IMR-90 (cell line): ENCODE measurements at regions not wholly inside any gene's neighbourhood (a gene's known extent, or its start where the extent isn't known, plus 50 kb on each side); places are given as distances from the start of the nearest gene placed in this dataset.

Source experiments
- ATAC-seq: fragments of 200-7000 bp; cut with Tn5 transposase; 2 replicates; pipeline ENCODE4 v1.9.1; 2020; ENCODE audit warnings: low read depth, mild to moderate bottlenecking, moderate library complexity
- BruUV-seq: library from RNA; stranded (reverse); fragments of 400-500 nt; replicated peaks from 2 replicates; lab custom pipeline; 2021; lab: Mats Ljungman, UMichigan
- CTCF ChIA-PET: fragments of 300-600 bp; formaldehyde crosslinking; extraction: SDS; loops from one replicate; lab custom pipeline; 2021; ENCODE audit warnings: antibody characterized with exemption; lab: Yijun Ruan, JAX
- POLR2A ChIA-PET: fragments of 300-600 bp; sonication (Branson Sonifier 250); formaldehyde crosslinking; loops from one replicate; lab custom pipeline; 2022; ENCODE audit warnings: antibody characterized with exemption; ENCODE audit not compliant: unreplicated experiment; lab: Charles Lee
- DNase-seq: peaks from one replicate; pipeline ENCODE4 v3.0.0; 2013
- H2AFZ ChIP-seq: replicated peaks from 2 replicates; pipeline ENCODE3; 2013; ENCODE audit warnings: low read length, mild to moderate bottlenecking; ENCODE audit not compliant: poor library complexity
- H2AK5ac ChIP-seq: 2 replicates; pipeline ENCODE4 v1.6.1; 2013; ENCODE audit warnings: low read depth, low read length, inconsistent platforms
- H2AK9ac ChIP-seq: replicated peaks from 2 replicates; pipeline ENCODE3; 2013; ENCODE audit warnings: mild to moderate bottlenecking, low read depth, low read length, moderate library complexity; ENCODE audit not compliant: poor library complexity
- H2BK120ac ChIP-seq: 2 replicates; pipeline ENCODE4 v1.6.1; 2013; ENCODE audit warnings: low read depth, low read length, inconsistent platforms
- H2BK15ac ChIP-seq: 3 replicates; pipeline ENCODE4 v1.6.1; 2013; ENCODE audit warnings: low read depth, low read length, inconsistent platforms
- H2BK20ac ChIP-seq: 2 replicates; pipeline ENCODE4 v1.6.1; 2013; ENCODE audit warnings: low read depth, mild to moderate bottlenecking, inconsistent platforms, low read length, moderate library complexity
- H2BK5ac ChIP-seq: 2 replicates; pipeline ENCODE4 v1.6.1; 2013; ENCODE audit warnings: mild to moderate bottlenecking, low read depth, low read length, inconsistent platforms; ENCODE audit not compliant: poor library complexity, severe bottlenecking
- H3K14ac ChIP-seq: replicated peaks from 2 replicates; pipeline ENCODE4 v1.6.1; 2013; ENCODE audit warnings: low read depth, low read length, inconsistent platforms
- H3K18ac ChIP-seq: 2 replicates; pipeline ENCODE4 v1.6.1; 2013; ENCODE audit warnings: low read depth, low read length, control low read depth
- H3K23ac ChIP-seq: 2 replicates; pipeline ENCODE4 v1.6.1; 2013; ENCODE audit warnings: low read depth, low read length, inconsistent platforms
- H3K27ac ChIP-seq: 2 replicates; pipeline ENCODE4 v1.5.1; 2013; ENCODE audit warnings: mild to moderate bottlenecking, control low read depth, low read length; ENCODE audit not compliant: insufficient read depth
- H3K27me3 ChIP-seq: 2 replicates; pipeline ENCODE4 v1.6.1; 2013; ENCODE audit warnings: low read length; ENCODE audit not compliant: control insufficient read depth, insufficient read depth
- H3K36me3 ChIP-seq: 2 replicates; pipeline ENCODE4 v1.6.1; 2013; ENCODE audit warnings: low read length, mixed read lengths; ENCODE audit not compliant: control insufficient read depth, insufficient read depth
- H3K4ac ChIP-seq: 2 replicates; pipeline ENCODE4 v1.6.1; 2013; ENCODE audit warnings: low read depth, low read length, inconsistent platforms
- H3K4me1 ChIP-seq: 2 replicates; pipeline ENCODE4 v1.6.1; 2013; ENCODE audit warnings: low read length, mixed read lengths; ENCODE audit not compliant: control insufficient read depth, insufficient read depth
- H3K4me2 ChIP-seq: 2 replicates; pipeline ENCODE4 v1.6.1; 2013; ENCODE audit warnings: low read depth, mild to moderate bottlenecking, control low read depth, low read length, moderate library complexity
- H3K4me3 ChIP-seq: 2 replicates; pipeline ENCODE4 v1.5.1; 2013; ENCODE audit warnings: low read depth, mild to moderate bottlenecking, control low read depth, low read length, moderate library complexity; ENCODE audit not compliant: insufficient read depth
- H3K56ac ChIP-seq: 2 replicates; pipeline ENCODE4 v1.6.1; 2013; ENCODE audit warnings: low read length, inconsistent platforms; ENCODE audit not compliant: insufficient read depth; ENCODE audit errors: extremely low read depth
- H3K79me1 ChIP-seq, 2 experiments: 2 replicates each; pipeline ENCODE4 v1.6.1; 2013; ENCODE audit warnings: low read length in 2 of 2, inconsistent platforms in 1 of 2, low read depth in 1 of 2
- H3K9ac ChIP-seq: 2 replicates; pipeline ENCODE4 v1.6.1; 2013; ENCODE audit warnings: low read depth, low read length, control low read depth
- H3K9me1 ChIP-seq: 2 replicates; pipeline ENCODE4 v1.6.1; 2013; ENCODE audit warnings: low read length, inconsistent platforms; ENCODE audit not compliant: insufficient read depth
- H3K9me3 ChIP-seq: 2 replicates; pipeline ENCODE4 v1.6.1; 2013; ENCODE audit warnings: low read length; ENCODE audit not compliant: control insufficient read depth, insufficient read depth
- H4K20me1 ChIP-seq: 2 replicates; pipeline ENCODE4 v1.6.1; 2013; ENCODE audit warnings: low read length, inconsistent platforms; ENCODE audit not compliant: insufficient read depth
- H4K5ac ChIP-seq: 2 replicates; pipeline ENCODE4 v1.6.1; 2013; ENCODE audit warnings: mild to moderate bottlenecking, low read depth, low read length, control low read depth
- H4K8ac ChIP-seq, 2 experiments: 2 replicates each; pipeline ENCODE4 v1.6.1; 2013; ENCODE audit warnings: low read depth in 2 of 2, low read length in 2 of 2, control low read depth in 1 of 2, inconsistent platforms in 1 of 2
- H4K91ac ChIP-seq: 2 replicates; pipeline ENCODE4 v1.6.1; 2013; ENCODE audit warnings: low read depth, low read length, inconsistent platforms; ENCODE audit not compliant: insufficient read depth
- SMC3 ChIP-seq: fragments of 150-350 bp; IDR thresholded peaks from 2 replicates; pipeline ENCODE4 v1.6.1; 2016; ENCODE audit warnings: low read depth, mild to moderate bottlenecking, antibody characterized with exemption, low read length, moderate library complexity
- WGBS, 2 experiments: methylation state at CpG; one replicate each; pipeline versions ENCODE4 v1.1.5 to v1.1.7; 2013; ENCODE audit warnings: missing lambda C conversion rate in 2 of 2; ENCODE audit not compliant: insufficient read length in 1 of 2; ENCODE audit errors: extremely low coverage in 2 of 2; 5-methylcytosine and 5-hydroxymethylcytosine counted together
- dilution Hi-C: fragments of 300-500 bp; cut with HindIII; formaldehyde crosslinking; loops from one replicate; pipeline ENCODE4 v1.14.3; 2018; ENCODE audit warnings: low sequenced_read_pairs; ENCODE audit not compliant: unreplicated experiment
- in situ Hi-C: fragments of 300-500 bp; cut with MboI; formaldehyde crosslinking; loops from 3 replicates; pipeline ENCODE4 v1.14.3; 2019; ENCODE audit warnings: low sequenced_read_pairs, inconsistent platforms, mixed read lengths
- intact Hi-C: fragments of 100-400 bp; cut with micrococcal nuclease; formaldehyde crosslinking; loops from 2 replicates; pipeline ENCODE4 v1.10.0; 2022

DNA sequence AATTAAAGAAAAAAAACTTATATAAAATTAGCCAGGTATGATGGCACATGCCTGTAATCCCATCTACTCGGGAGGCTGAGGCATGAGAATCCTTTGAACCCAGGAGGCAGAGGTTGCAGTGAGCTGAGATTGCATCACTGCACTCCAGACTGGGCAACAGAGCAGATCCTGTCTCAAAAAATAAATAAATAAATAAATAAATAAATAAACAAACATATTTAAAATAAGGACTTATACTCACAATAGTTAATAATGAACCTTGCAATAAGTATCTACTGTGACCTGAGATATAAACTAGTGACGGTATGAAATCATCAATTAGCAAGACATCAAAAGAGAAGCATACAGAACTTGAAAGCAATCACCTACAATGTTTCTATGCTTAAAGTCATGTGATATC is 548.4 kb upstream of the JARID2 start:
- Histone ChIP-seq H3K27ac (no peak overlapping the region), H3K27me3 (no peaks in the 10 kb centered on the region), H2AK9ac (no peak overlapping the region), H3K14ac (no peak overlapping the region), H3K9me1 (peaks cover 4% of the 10 kb centered on the region; the same call in 1 of the 2 replicates), H3K4me2 (no peak overlapping the region), H2BK5ac (no peak overlapping the region), H2BK120ac (no peak overlapping the region), H3K9ac (no peak overlapping the region), H4K20me1 (no peaks in the 10 kb centered on the region), H3K4ac (no peak overlapping the region), H2AFZ (no peak overlapping the region), H3K36me3 (no peaks in the 10 kb centered on the region), H2BK20ac (no peak overlapping the region), H3K56ac (no peak overlapping the region), H3K23ac (no peak overlapping the region), H2BK15ac (no peak overlapping the region), H3K9me3 (0 out of 2 replicates have a peak, but pooled peaks cover 2% of the 10 kb centered on the region), H3K18ac (no peak overlapping the region), H4K8ac (no peak overlapping the region), H4K5ac (no peak overlapping the region), H3K4me3 (no peak overlapping the region), H2AK5ac (no peak overlapping the region), H3K79me1 (no peaks in the 10 kb centered on the region), H3K4me1 (peaks cover 3% of the 10 kb centered on the region; the same call in 1 of the 2 replicates), H4K91ac (no peak overlapping the region)
- in situ Hi-C loops (no loop called here), dilution Hi-C loops (no loop called here), intact Hi-C loops (no loop called here)
- ChIA-PET CTCF (no interaction called here), POLR2A (no interaction called here)
- DNase-seq: no peak
- no peak for TF ChIP-seq SMC3
- BruUV-seq: no TSS peak
- no peak for ATAC-seq
- no CpG with 5 or more reads among the region's 2 CpGs for WGBS, 2 experiments
